Keratinocyte (primary cell): ENCODE measurements at regions not wholly inside any gene's neighbourhood (a gene's known extent, or its start where the extent isn't known, plus 50 kb on each side); places are given as distances from the start of the nearest gene placed in this dataset.

Source experiments
- CTCF ChIP-seq, 3 experiments: IDR thresholded peaks in 1 of 3; conservative IDR thresholded peaks in 1 of 3; optimal IDR thresholded peaks in 1 of 3; 2 replicates in 2 of 3; 3 replicates in 1 of 3; pipeline versions ENCODE3 to v1.5.1; 2011; ENCODE audit warnings: low read length in 3 of 3, mild to moderate bottlenecking in 3 of 3, moderate library complexity in 2 of 3, control low read depth in 1 of 3, inconsistent platforms in 1 of 3; ENCODE audit not compliant: insufficient read depth in 2 of 3; ENCODE audit errors: extremely low read depth in 1 of 3
- EZH2 ChIP-seq: IDR thresholded peaks from one replicate; pipeline ENCODE4 v1.6.1; 2012; ENCODE audit warnings: inconsistent platforms, mild to moderate bottlenecking, low read length, moderate library complexity

DNA sequence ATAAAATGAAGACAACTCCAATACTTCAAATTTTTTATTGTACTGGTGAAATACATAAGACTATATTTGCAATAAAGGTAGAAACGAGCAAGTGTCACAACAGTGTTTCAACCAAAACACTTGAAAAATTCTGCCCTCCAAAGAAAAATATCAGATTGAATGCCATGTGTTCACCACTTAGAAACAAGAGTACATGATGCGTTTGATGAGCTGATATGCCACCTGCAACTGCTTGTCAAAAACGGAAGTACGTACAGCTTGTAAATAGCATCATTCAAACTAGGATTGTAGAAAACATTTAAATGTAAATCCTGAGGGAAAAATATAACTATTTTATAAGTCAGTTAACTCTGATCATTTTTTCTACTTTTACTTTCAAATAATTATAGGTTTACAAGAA is 276.1 kb downstream of the ANTXR2 start:
- no peak for TF ChIP-seq CTCF (optimal IDR thresholded peaks at IDR 0.05 in 1 of 3, IDR thresholded peaks at IDR 0.05 in 1 of 3, conservative IDR thresholded peaks at IDR 0.05 in 1 of 3; ENCODE audit: extremely low read depth in 1 of 3, insufficient read depth in 2 of 3, low read length in 3 of 3)
- TF ChIP-seq EZH2, result no peak
